Liver (tissue), 7 donors: ENCODE measurements at regions not wholly inside any gene's neighbourhood (a gene's known extent, or its start where the extent isn't known, plus 50 kb on each side); places are given as distances from the start of the nearest gene placed in this dataset.

ENCODE experiments used
- DNase-seq: peaks from one replicate; pipeline ENCODE4 v3.0.0-alpha.2; 2017; ENCODE audit warnings: low spot score
- H3K27ac ChIP-seq, 2 donors: one replicate each; pipeline ENCODE4 v1.7.0; 2013; ENCODE audit warnings: inconsistent platforms in 2 of 2, low read length in 2 of 2, control low read depth in 1 of 2, low read depth in 1 of 2, mild to moderate bottlenecking in 1 of 2
- H3K27me3 ChIP-seq, 4 donors: one replicate each; pipeline versions ENCODE4 v1.6.1 to v1.7.0; 2013; ENCODE audit warnings: low read length in 3 of 4, inconsistent platforms in 1 of 4, mild to moderate bottlenecking in 1 of 4, moderate library complexity in 1 of 4; ENCODE audit not compliant: control insufficient read depth in 4 of 4, insufficient read depth in 4 of 4
- H3K36me3 ChIP-seq, 4 donors: one replicate each; pipeline versions ENCODE4 v1.6.1 to v1.7.0; 2013; ENCODE audit warnings: low read length in 3 of 4, mild to moderate bottlenecking in 3 of 4, low read depth in 1 of 4, moderate library complexity in 1 of 4; ENCODE audit not compliant: control insufficient read depth in 4 of 4, insufficient read depth in 3 of 4
- H3K4me1 ChIP-seq, 4 donors: one replicate each; pipeline versions ENCODE4 v1.6.1 to v1.7.0; 2013; ENCODE audit warnings: low read length in 3 of 4, mild to moderate bottlenecking in 3 of 4, moderate library complexity in 1 of 4; ENCODE audit not compliant: control insufficient read depth in 4 of 4, insufficient read depth in 4 of 4
- H3K4me3 ChIP-seq, 3 donors: one replicate each; pipeline versions ENCODE4 v1.6.1 to v1.7.0; 2013; ENCODE audit warnings: low read length in 3 of 3, control low read depth in 1 of 3, low read depth in 1 of 3, mild to moderate bottlenecking in 1 of 3
- H3K9ac ChIP-seq, 2 donors: one replicate each; pipeline ENCODE4 v1.7.0; 2013; ENCODE audit warnings: low read length in 2 of 2, mild to moderate bottlenecking in 2 of 2, moderate library complexity in 2 of 2, control low read depth in 1 of 2, low read depth in 1 of 2
- H3K9me3 ChIP-seq, 4 donors: one replicate each; pipeline versions ENCODE4 v1.6.1 to v1.7.0; 2013; ENCODE audit warnings: low read length in 3 of 4; ENCODE audit not compliant: control insufficient read depth in 4 of 4
- EGR1 ChIP-seq, 2 donors: IDR thresholded peaks; 2 replicates each; pipeline ENCODE4 v1.6.1; 2016 to 2018; ENCODE audit warnings: antibody characterized with exemption in 2 of 2, low read depth in 2 of 2
- FOXA1 ChIP-seq: IDR thresholded peaks from 2 replicates; pipeline ENCODE4 v1.6.1; 2016; ENCODE audit warnings: antibody characterized with exemption
- GABPA ChIP-seq, 2 donors: IDR thresholded peaks in 1 of 2; conservative IDR thresholded peaks in 1 of 2; 2 replicates each; pipeline ENCODE4 v1.6.1; 2016; ENCODE audit warnings: antibody characterized with exemption in 2 of 2, mild to moderate bottlenecking in 1 of 2, moderate library complexity in 1 of 2
- HNF4A ChIP-seq, 2 donors: conservative IDR thresholded peaks; 2 replicates each; pipeline ENCODE4 v1.6.1; 2016; ENCODE audit warnings: antibody characterized with exemption in 2 of 2, mild to moderate bottlenecking in 2 of 2
- HNF4G ChIP-seq: IDR thresholded peaks from 2 replicates; pipeline ENCODE4 v1.6.1; 2016; ENCODE audit warnings: antibody characterized with exemption
- NR2F2 ChIP-seq: IDR thresholded peaks from 2 replicates; pipeline ENCODE4 v1.6.1; 2016; ENCODE audit warnings: antibody characterized with exemption
- RAD21 ChIP-seq, 2 donors: IDR thresholded peaks; 2 replicates each; pipeline ENCODE4 v1.6.1; 2016; ENCODE audit warnings: antibody characterized with exemption in 2 of 2, mild to moderate bottlenecking in 2 of 2
- REST ChIP-seq: IDR thresholded peaks from 2 replicates; pipeline ENCODE4 v1.6.1; 2016; ENCODE audit warnings: antibody characterized with exemption, mild to moderate bottlenecking
- RXRA ChIP-seq, 2 donors: IDR thresholded peaks; 2 replicates each; pipeline ENCODE4 v1.6.1; 2017 to 2018; ENCODE audit warnings: antibody characterized with exemption in 2 of 2, mild to moderate bottlenecking in 1 of 2
- TAF1 ChIP-seq: conservative IDR thresholded peaks from 2 replicates; pipeline ENCODE4 v1.6.1; 2016; ENCODE audit warnings: antibody characterized with exemption, mild to moderate bottlenecking
- YY1 ChIP-seq: IDR thresholded peaks from 2 replicates; pipeline ENCODE4 v1.6.1; 2016; ENCODE audit warnings: antibody characterized with exemption, mild to moderate bottlenecking
- WGBS: extraction: QIAGEN DNeasy Blood & Tissue Kit; methylation state at CpG from one replicate; pipeline ENCODE4 v1.1.7; 2013; 5-methylcytosine and 5-hydroxymethylcytosine counted together
- TF ChIP-seq, protein P1 (sequence below): IDR thresholded peaks from 2 replicates; pipeline ENCODE4 v1.6.1; 2016; ENCODE audit warnings: antibody characterized with exemption
- TF ChIP-seq, protein P2 (sequence below): IDR thresholded peaks from 2 replicates; pipeline ENCODE4 v1.6.1; 2016; ENCODE audit warnings: antibody characterized with exemption
- TF ChIP-seq, protein P3 (sequence below): IDR thresholded peaks from 2 replicates; pipeline ENCODE4 v1.6.1; 2016; ENCODE audit warnings: antibody characterized with exemption
- donor health status: healthy.
- donor health status: healthy.
- donor health status: healthy.
- donor health status: healthy.

- no peaks in the 10 kb centered on the region for H3K4me1 ChIP-seq
- no peak overlapping the region for H3K4me3 ChIP-seq
- no peaks in the 10 kb centered on the region for H3K36me3 ChIP-seq
- no peaks in the 10 kb centered on the region for H3K9me3 ChIP-seq
- no peaks in the 10 kb centered on the region for H3K27me3 ChIP-seq
- no peak for DNase-seq
- WGBS = 86% methylated on average over 23 of the region's 23 CpGs
- TF ChIP-seq HNF4A (conservative IDR thresholded peaks at IDR 0.05) = no peak
- TF ChIP-seq GABPA (IDR thresholded peaks at IDR 0.05 in 1 of 2, conservative IDR thresholded peaks at IDR 0.05 in 1 of 2) = no peak
- TF ChIP-seq, protein P1, sequence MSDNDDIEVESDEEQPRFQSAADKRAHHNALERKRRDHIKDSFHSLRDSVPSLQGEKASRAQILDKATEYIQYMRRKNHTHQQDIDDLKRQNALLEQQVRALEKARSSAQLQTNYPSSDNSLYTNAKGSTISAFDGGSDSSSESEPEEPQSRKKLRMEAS = no peak
- TF ChIP-seq RAD21 (IDR thresholded peaks at IDR 0.05) = no peak
- no peak overlapping the region for H3K9ac ChIP-seq
- no peak overlapping the region for H3K27ac ChIP-seq
These were observed 107.6 kb upstream of the ZBTB20 start for GRCh38 chr3:115254492-115255196.

DNA sequence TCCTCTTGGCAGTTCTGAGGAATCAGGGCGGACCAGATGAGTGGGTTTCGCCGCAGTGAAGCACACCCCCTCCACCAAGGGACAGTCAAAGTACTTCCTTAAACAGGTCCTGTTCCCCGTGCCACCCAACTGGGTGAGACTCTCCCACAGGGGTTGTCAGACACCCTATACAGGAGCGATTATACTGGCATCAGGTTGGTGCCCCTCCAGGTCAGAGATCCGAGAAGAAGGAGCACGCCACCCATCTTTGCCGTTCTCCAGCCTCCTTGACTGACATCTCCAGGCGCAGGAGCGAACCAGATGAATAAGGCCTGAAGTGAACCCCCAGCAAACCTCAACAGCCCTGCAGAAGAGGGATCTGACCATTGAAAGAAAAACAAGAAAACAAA lies 108.1 kb upstream of the ZBTB20 start:
- 90% methylated on average over 10 of the region's 10 CpGs for WGBS

GRCh38 chr3:115270849-115271248 lies 123.8 kb upstream of the ZBTB20 start:
- 77% methylated on average over 2 of the region's 2 CpGs for WGBS
- H3K9ac ChIP-seq = no peak overlapping the region
- H3K36me3 ChIP-seq = no peaks in the 10 kb centered on the region
- no peak overlapping the region for H3K27ac ChIP-seq
- no peaks in the 10 kb centered on the region for H3K9me3 ChIP-seq
- no peaks in the 10 kb centered on the region for H3K4me1 ChIP-seq
- no peak for DNase-seq
- peaks cover 0 to 2% (median 0%) of the 10 kb centered on the region in 4 donors for H3K27me3 ChIP-seq
- H3K4me3 ChIP-seq = no peak overlapping the region
- TF ChIP-seq YY1 (no peak), REST (no peak), RXRA (IDR thresholded peaks at IDR 0.05) (no peak), EGR1 (IDR thresholded peaks at IDR 0.05; ENCODE audit: low read depth in 2 of 2) (no peak), TAF1 (no peak), RAD21 (IDR thresholded peaks at IDR 0.05) (no peak), GABPA (IDR thresholded peaks at IDR 0.05 in 1 of 2, conservative IDR thresholded peaks at IDR 0.05 in 1 of 2) (no peak)
- TF ChIP-seq, protein P2, sequence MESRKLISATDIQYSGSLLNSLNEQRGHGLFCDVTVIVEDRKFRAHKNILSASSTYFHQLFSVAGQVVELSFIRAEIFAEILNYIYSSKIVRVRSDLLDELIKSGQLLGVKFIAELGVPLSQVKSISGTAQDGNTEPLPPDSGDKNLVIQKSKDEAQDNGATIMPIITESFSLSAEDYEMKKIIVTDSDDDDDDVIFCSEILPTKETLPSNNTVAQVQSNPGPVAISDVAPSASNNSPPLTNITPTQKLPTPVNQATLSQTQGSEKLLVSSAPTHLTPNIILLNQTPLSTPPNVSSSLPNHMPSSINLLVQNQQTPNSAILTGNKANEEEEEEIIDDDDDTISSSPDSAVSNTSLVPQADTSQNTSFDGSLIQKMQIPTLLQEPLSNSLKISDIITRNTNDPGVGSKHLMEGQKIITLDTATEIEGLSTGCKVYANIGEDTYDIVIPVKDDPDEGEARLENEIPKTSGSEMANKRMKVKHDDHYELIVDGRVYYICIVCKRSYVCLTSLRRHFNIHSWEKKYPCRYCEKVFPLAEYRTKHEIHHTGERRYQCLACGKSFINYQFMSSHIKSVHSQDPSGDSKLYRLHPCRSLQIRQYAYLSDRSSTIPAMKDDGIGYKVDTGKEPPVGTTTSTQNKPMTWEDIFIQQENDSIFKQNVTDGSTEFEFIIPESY = no peak
- TF ChIP-seq, protein P3, sequence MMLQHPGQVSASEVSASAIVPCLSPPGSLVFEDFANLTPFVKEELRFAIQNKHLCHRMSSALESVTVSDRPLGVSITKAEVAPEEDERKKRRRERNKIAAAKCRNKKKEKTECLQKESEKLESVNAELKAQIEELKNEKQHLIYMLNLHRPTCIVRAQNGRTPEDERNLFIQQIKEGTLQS = no peak

More for the DNA sequence above, 108.1 kb upstream of the ZBTB20 start:
- Histone ChIP-seq H3K36me3 (no peaks in the 10 kb centered on the region), H3K4me1 (no peaks in the 10 kb centered on the region), H3K27me3 (no peaks in the 10 kb centered on the region), H3K9ac (no peak overlapping the region), H3K4me3 (no peak overlapping the region), H3K9me3 (no peaks in the 10 kb centered on the region), H3K27ac (no peak overlapping the region)
- TF ChIP-seq FOXA1 (no peak), NR2F2 (no peak), HNF4G (no peak), YY1 (no peak), REST (no peak)
- DNase-seq = no peak
